ENCODE measurements at regions not wholly inside any gene's neighbourhood (a gene's known extent, or its start where the extent isn't known, plus 50 kb on each side); places are given as distances from the start of the nearest gene placed in this dataset.

- TF ChIP-seq NFATC4 (CRISPR knock-in tag; IDR thresholded peaks at IDR 0.05), result no peak
- no peak for TF ChIP-seq CTCF (IDR thresholded peaks at IDR 0.05)
- TF ChIP-seq USF2 (CRISPR knock-in tag; IDR thresholded peaks at IDR 0.05), result no peak
Observed at GRCh38 chr2:215803150-215803549, 210.2 kb downstream of the MREG start.
